GM20000 (cell line): ENCODE measurements at regions not wholly inside any gene's neighbourhood (a gene's known extent, or its start where the extent isn't known, plus 50 kb on each side); places are given as distances from the start of the nearest gene placed in this dataset.
A peak's percentile ranks its signal among the peaks of the same experiment; 100 is the strongest.

ENCODE experiments used
- DNase-seq: peaks from one replicate; pipeline ENCODE4 v3.0.0; 2012; ENCODE audit warnings: low spot score
- TF ChIP-seq, protein P1 (sequence below): IDR thresholded peaks from 2 replicates; pipeline ENCODE4 v1.5.1; 2012; ENCODE audit warnings: mild to moderate bottlenecking, control low read depth; ENCODE audit errors: extremely low read depth, missing control alignments

DNA sequence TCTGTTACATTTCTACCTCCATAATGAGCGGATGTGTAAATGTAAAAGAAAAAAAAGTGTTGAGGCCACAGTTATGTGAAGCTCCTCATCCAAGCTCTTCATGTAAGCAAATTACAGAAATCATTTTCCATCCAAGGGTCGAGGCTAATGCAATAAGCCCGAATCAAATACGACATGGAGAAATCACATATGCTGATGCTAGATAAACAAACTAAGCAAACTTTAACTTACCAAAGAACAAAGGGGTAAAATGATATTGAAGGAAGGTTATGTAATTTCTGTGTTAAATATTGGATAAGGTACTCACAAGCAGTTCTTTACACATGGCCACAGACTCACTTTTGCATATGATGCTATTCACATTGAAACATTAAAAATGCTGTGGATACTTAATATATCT is 310.2 kb upstream of the ID2 start:
- DNase-seq = no peak
- TF ChIP-seq, protein P1, sequence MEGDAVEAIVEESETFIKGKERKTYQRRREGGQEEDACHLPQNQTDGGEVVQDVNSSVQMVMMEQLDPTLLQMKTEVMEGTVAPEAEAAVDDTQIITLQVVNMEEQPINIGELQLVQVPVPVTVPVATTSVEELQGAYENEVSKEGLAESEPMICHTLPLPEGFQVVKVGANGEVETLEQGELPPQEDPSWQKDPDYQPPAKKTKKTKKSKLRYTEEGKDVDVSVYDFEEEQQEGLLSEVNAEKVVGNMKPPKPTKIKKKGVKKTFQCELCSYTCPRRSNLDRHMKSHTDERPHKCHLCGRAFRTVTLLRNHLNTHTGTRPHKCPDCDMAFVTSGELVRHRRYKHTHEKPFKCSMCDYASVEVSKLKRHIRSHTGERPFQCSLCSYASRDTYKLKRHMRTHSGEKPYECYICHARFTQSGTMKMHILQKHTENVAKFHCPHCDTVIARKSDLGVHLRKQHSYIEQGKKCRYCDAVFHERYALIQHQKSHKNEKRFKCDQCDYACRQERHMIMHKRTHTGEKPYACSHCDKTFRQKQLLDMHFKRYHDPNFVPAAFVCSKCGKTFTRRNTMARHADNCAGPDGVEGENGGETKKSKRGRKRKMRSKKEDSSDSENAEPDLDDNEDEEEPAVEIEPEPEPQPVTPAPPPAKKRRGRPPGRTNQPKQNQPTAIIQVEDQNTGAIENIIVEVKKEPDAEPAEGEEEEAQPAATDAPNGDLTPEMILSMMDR = no peak

DNA sequence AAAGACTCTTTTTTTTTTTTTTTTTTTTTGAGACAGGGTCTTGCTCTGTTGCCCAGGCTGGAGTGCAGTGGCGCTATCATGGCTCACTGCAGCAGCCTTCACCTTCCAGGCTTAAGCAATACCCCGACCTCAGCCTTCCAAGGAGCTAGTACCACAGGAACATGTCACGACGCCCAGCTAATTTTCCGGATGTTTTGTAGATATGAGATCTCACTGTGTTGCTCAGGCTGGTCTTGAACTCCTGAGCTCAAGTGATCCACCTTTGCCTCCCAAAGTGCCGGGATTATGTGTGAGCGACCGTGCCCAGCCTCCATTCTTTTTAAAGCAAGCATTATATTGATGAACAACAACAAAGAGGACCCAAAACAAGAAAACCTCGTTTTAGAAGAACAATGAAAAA is 307.1 kb upstream of the ID2 start:
- TF ChIP-seq, protein P1 = no peak
- DNase-seq = no peak

DNA sequence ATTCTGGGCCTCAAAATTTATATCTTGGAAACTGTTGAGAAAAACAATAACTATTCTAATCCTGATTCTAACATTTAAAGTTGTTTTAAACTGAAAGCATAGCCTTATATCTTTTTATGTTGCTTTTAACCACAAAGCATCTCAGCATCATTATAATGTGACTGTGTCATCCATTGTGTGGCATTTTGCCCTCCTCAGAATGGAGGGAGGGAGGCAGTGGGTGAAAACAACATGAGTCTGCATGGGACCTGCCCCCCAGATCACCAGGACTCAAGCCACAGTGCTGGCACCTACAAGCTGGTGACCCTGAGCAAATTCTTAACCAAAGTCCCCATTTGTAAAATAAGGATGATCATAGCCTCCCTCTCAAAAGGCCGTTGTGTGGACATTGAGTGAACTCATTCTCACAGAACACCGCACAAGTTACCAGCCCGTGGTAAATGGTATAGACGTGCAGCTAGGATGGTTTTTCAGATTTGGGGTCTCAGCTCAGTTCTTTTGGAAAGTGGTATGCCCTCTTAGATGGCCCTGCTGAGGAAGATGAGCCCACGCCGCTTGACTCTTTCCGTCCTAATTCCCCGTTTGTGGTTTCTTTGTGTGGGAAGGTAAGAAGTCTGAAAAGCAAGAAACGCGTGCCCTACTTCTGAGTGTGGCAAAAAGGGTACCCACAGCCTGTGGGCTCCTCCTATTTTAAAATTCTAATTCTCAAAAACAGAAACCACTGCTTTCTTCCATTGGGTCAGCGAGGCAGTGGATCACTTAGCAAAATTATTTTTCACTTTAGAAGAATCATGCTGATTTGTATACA is 305.0 kb upstream of the ID2 start:
- DNase-seq = no peak
- TF ChIP-seq, protein P1 = no peak

DNA sequence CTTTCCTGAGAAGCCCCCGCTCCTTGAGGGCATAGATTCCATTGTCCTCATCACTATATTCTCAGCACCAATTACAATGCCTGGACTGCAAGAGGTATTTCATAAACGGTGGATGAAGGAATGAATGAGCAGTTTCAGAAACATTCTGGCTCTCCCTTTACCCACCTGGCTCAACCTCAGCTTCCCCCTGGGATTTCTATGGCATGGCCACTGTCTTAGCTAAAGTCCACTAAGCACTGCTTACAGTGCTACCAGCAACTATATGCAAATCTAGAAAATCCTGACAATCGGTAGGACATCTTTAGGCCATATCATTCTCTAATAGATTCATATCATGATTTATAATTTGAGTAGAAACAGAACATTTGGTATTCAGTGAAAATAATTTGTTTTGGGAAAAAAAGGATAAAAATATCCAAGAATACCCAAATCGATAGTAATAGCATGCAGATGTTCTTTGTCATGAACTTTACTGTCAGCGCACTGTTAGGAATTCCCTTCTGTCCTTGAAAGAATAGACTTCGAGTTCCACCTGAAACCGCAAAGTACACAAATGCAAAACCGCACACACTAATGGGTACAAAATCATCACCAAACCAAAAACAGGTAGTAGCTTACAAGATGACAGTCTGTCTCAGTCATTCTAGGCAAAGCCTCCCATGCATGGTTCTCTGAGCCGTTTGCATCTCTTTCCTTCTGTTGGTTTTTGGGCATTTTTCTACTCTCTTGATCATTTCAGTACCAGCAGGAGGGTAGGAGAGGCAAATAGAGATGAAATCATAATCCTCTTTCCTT is 303.6 kb upstream of the ID2 start:
- TF ChIP-seq, protein P1 = no peak
- DNase-seq = peak; percentile 40

DNA sequence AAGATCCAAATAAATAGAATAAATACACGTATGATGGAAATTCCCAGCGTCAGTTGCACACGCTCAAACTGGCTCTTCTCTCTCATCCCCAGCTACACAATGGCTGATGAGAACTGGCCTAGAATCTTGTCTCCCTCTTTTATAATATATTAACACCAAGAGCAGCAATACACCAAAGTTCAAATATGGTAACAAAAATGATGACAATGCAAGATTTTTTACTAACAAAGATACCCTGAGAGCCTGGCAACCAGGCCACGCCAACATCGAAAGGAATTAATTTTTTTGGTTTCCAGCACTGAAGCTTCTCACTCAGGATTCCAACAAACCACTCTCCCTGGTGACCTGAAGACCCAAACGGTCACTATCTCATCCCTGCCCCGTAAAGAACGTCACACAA is 302.7 kb upstream of the ID2 start:
- no peak for DNase-seq
- TF ChIP-seq, protein P1 = no peak

DNA sequence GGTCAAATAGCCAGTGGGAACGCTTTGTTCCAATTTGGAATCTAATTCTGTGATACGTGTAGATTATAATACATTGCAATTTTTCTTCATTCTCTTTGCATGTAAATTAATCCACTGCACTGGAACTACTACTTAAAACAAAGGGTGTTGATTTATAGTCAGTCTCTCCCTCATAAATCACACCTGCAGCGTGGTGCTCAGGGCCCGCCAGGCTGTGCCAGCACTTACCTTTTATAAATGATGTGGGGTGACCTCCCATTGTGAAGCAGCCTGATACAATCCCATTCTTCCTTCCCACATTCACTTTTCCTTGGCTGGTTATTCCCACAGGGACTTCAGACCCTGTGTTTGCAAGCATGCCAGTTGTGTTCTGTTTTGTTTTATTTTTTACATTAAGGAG is 302.3 kb upstream of the ID2 start:
- TF ChIP-seq, protein P1 = no peak
- DNase-seq = no peak

DNA sequence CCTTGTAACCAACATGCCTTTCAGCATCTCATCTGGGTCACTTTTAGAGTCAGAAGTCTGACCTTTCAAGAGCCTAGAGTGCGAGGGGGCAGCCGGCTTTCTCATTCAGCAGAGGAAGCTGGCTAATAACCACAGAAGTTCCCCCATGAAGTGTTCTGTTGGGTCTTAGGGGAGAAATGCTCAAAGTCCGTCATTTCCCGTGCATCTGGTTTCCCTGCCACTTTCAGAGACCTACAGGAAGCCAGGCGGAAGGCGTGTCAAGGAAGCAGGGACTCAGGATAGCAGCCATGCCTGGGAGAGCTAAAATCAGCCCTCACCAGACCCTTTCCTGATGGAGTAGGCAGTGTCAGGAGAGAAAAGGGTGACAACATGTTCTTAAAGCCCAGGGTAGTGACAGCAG is 301.8 kb upstream of the ID2 start:
- TF ChIP-seq, protein P1 = no peak
- DNase-seq = peak; percentile 31
